Esophagus squamous epithelium (tissue), 5 donors: ENCODE measurements at regions not wholly inside any gene's neighbourhood (a gene's known extent, or its start where the extent isn't known, plus 50 kb on each side); places are given as distances from the start of the nearest gene placed in this dataset.

ENCODE experiments used
- DNase-seq: peaks from one replicate; lab custom pipeline; 2025; lab: John Stamatoyannopoulos, UW
- H3K27ac ChIP-seq, 4 donors: fragments of 200-600 bp; sonication (generic); one replicate each; pipeline ENCODE4 v1.5.1; 2016 to 2019; ENCODE audit warnings: mild to moderate bottlenecking in 1 of 4
- H3K27me3 ChIP-seq, 4 donors: fragments of 200-600 bp; sonication (generic); 1 replicate in 3 of 4; 2 replicates in 1 of 4; pipeline versions ENCODE4 v1.5.1 to v1.6.0; 2017 to 2021; ENCODE audit warnings: antibody characterized with exemption in 1 of 4
- H3K36me3 ChIP-seq, 3 donors: fragments of 200-600 bp; sonication (generic); one replicate each; pipeline ENCODE4 v1.5.1; 2016 to 2019
- H3K4me1 ChIP-seq, 3 donors: fragments of 200-600 bp; sonication (generic); one replicate each; pipeline ENCODE4 v1.5.1; 2017 to 2019
- H3K4me3 ChIP-seq, 4 donors: fragments of 200-600 bp; sonication (generic); 1 replicate in 3 of 4; 2 replicates in 1 of 4; pipeline ENCODE4 v1.5.1; 2016 to 2019; ENCODE audit warnings: mild to moderate bottlenecking in 2 of 4, moderate library complexity in 1 of 4
- H3K9me3 ChIP-seq, 3 donors: fragments of 200-600 bp; sonication (generic); one replicate each; pipeline ENCODE4 v1.5.1; 2016 to 2019
- CTCF ChIP-seq, 6 experiments: fragments of 450-650 bp in 4 of 6; fragments of 200-600 bp in 2 of 6; sonication (generic) in 2 of 6; IDR thresholded peaks; one replicate each; pipeline ENCODE4 v1.5.1; 2016 to 2019; ENCODE audit warnings: antibody characterized with exemption in 6 of 6, mild to moderate bottlenecking in 4 of 6, moderate library complexity in 4 of 6
- POLR2A ChIP-seq, 4 donors: fragments of 450-650 bp; IDR thresholded peaks; one replicate each; pipeline ENCODE4 v1.6.1; 2017; ENCODE audit warnings: antibody characterized with exemption in 4 of 4, mild to moderate bottlenecking in 4 of 4, moderate library complexity in 3 of 4
- WGBS, 2 donors: methylation state at CpG; one replicate each; pipeline ENCODE4 v1.1.5; 2018; 5-methylcytosine and 5-hydroxymethylcytosine counted together
- intact Hi-C: fragments of 100-400 bp; cut with DNase I; formaldehyde crosslinking; loops from one replicate; pipeline ENCODE4 v1.15.0; 2022
- donor health status: DM: yes; HTN: yes; CAD: no.

DNA sequence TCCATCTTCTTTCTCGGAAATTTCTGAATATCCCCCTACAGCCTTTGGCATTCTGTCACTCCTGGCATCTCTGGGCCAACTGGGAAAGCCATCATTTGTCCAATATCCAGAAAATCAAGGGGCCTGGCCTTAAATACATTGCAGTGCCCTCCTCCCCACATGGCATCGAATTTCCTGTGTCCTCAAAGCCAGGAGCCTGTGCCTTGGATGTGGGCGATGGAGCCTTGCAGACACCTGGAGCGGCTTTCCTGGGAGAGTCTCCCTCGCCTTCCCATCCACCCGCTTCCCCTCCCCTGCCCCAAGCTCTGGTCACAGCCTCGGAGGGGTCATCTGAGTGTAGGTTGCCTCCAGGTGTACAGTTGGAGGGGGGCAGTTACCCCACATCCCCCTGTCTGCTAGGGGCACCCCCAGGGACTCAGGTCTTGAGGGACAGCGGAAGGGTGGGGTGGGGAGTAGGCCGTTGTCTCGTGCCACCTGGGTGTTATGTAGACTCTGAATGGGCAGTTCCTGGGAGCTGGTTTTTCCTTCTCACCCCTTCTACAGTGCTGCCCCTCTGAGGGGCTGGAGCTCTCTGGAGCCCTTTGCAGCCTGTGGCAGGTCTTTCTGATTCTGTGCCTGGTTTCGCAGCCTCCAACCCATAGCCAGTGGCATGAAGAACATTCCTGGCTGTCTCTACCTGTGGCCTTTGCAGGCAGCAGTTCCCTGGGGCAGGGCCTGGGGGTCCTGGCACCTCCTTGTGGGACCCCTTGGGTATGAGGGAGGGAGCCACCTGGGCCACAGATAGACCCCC lies 239.8 kb downstream of the SEC14L1 start:
- peaks cover 68 to 100% (median 89%) of the 10 kb centered on the region in 3 donors for H3K4me1 ChIP-seq
- no peak overlapping the region for H3K4me3 ChIP-seq
- H3K27me3 ChIP-seq = no peaks in the 10 kb centered on the region
- WGBS, 2 donors = 63 to 88% methylated on average over 3 to 5 of the region's 11 CpGs
- TF ChIP-seq POLR2A (IDR thresholded peaks at IDR 0.05) (no peak), CTCF (IDR thresholded peaks at IDR 0.05) (no peak)
- no peak for DNase-seq
- intact Hi-C loops = no loop called here
- no peaks in the 10 kb centered on the region for H3K36me3 ChIP-seq
- H3K9me3 ChIP-seq = no peaks in the 10 kb centered on the region
- H3K27ac ChIP-seq = peak overlapping the region; percentile 18 to 96 (median 93)

DNA sequence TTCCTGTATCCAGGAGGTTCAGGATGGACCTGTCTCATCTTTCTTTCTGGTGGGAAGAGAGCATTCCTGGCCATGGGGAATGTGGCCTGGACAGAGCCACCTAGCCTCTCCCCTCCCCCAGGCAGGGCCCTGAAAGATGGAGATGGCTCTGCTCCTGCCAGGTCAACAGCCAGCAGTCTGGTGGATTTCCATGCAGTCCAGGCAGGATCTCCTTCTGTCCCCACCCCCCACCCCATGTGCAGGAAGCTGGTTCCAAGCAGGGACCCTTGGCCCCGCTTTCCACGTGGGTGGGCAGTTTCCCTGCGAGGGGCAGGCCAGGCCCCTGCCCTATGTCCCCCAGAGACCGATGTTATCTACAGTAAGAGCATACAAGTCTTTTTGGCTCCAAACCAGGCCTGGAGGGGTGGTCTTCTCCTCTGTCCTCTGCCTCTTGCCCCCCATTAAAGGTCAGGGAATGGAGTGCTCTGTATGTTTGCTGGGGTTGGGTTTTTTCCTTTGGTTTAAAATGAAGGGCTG lies 240.5 kb downstream of the SEC14L1 start:
- peaks cover 68 to 100% (median 89%) of the 10 kb centered on the region in 3 donors for H3K4me1 ChIP-seq
- H3K4me3 ChIP-seq = no peak overlapping the region
- no peaks in the 10 kb centered on the region for H3K36me3 ChIP-seq
- intact Hi-C loops = no loop called here
- H3K9me3 ChIP-seq = no peaks in the 10 kb centered on the region
- WGBS, 2 donors = 100% methylated on average over 1 of the region's 4 CpGs; no CpG with 5 or more reads in 1 of the 2 donors
- H3K27ac ChIP-seq = peak overlapping the region; percentile 18 to 96 (median 93)
- DNase-seq = no peak
- H3K27me3 ChIP-seq = no peaks in the 10 kb centered on the region
- TF ChIP-seq CTCF (IDR thresholded peaks at IDR 0.05) (no peak), POLR2A (IDR thresholded peaks at IDR 0.05) (no peak)

DNA sequence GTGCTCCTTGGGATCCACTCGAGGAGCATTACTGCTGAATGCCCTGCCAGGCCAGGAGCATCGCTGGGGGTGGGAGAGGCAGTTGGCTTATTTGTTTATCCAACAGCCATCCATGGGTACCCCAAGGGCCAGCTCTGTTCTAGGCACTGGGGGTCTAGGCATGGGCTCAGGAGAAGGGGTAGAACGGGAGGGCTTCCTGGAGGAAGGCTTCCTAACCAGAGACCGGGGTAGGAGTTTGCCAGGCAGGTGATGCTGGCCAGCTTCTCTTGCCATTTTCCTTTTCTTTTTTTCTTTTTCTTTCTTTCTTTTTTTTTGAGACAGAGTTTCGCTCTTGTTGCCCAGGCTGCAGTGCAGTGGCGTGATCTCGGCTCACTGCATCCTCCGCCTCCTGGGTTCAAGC lies 241.0 kb downstream of the SEC14L1 start:
- Histone ChIP-seq H3K9me3 (no peaks in the 10 kb centered on the region), H3K4me1 (peaks cover 68 to 100% (median 89%) of the 10 kb centered on the region in 3 donors), H3K36me3 (no peaks in the 10 kb centered on the region), H3K4me3 (no peak overlapping the region), H3K27me3 (no peaks in the 10 kb centered on the region), H3K27ac (peak overlapping the region; percentile 51 to 96 (median 93))
- DNase-seq = no peak
- intact Hi-C loops = no loop called here
- 80 to 91% methylated on average over 6 to 8 of the region's 8 CpGs for WGBS, 2 donors
- no peak for TF ChIP-seq CTCF (IDR thresholded peaks at IDR 0.05)
- TF ChIP-seq POLR2A (IDR thresholded peaks at IDR 0.05) = no peak

- H3K36me3 ChIP-seq = no peaks in the 10 kb centered on the region
- intact Hi-C loops = no loop called here
- H3K9me3 ChIP-seq = no peaks in the 10 kb centered on the region
- DNase-seq = no peak
- TF ChIP-seq POLR2A (IDR thresholded peaks at IDR 0.05) = no peak
- TF ChIP-seq CTCF (IDR thresholded peaks at IDR 0.05) = no peak
- H3K27me3 ChIP-seq = no peaks in the 10 kb centered on the region
- H3K27ac ChIP-seq = peak overlapping the region; percentile 51 to 96 (median 86)
- H3K4me3 ChIP-seq = no peak overlapping the region
- H3K4me1 ChIP-seq = peaks cover 73 to 100% (median 94%) of the 10 kb centered on the region in 3 donors
- WGBS, 2 donors = 33 to 48% methylated on average over 4 to 10 of the region's 13 CpGs
Measured at GRCh38 chr17:77382356-77382911, 241.7 kb downstream of the SEC14L1 start.
